NCI-H2029 (cell line): ENCODE measurements at regions not wholly inside any gene's neighbourhood (a gene's known extent, or its start where the extent isn't known, plus 50 kb on each side); places are given as distances from the start of the nearest gene placed in this dataset.
"Not testable (repeated sequence)": the region's sequence is repeated elsewhere in the genome, so short reads cannot be mapped to it uniquely, and the experiment has no call there.

Source experiments
- DNase-seq: peaks from one replicate; lab custom pipeline; 2025; lab: John Stamatoyannopoulos, UW

DNA sequence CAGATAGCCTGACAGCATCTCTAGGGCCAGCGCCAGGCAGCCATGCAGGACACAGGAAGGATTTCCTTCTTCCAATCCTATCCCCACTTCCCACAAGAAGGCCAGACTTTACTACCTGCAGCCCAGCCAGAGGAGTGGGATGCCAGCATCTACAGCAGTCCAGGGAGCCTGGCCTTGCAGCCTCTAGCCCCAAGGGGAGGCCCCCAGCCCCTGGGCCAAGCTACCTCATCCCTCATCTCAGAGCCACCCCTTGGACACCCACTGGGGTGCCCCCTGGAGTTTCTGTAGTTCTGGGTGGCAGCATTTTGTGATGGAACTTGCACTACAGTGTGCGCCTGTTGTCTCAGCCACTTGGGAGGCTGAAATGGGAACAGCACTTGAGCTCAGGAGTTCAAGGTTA lies 170.8 kb upstream of the PODXL start:
- DNase-seq, result no peak

DNA sequence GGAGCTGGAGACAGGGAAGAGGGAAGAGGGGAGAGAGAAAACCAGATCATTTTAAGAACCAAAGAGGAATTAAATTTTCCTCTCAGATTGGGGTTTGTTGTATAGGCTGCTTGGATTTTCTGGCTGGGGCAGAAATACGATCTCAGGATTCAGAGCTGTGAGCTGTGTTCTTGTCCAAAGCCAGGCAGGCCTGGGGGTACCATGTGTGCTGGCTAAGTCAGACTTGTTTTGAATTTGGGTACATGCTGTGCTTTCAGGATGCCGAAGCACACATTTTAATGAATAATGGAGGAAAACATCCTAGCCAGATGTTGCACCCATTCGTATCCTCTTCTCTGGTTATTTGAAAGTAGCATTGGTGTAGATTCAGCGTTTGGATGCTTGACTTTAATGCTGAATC lies 170.3 kb upstream of the PODXL start:
- DNase-seq, result no peak

DNA sequence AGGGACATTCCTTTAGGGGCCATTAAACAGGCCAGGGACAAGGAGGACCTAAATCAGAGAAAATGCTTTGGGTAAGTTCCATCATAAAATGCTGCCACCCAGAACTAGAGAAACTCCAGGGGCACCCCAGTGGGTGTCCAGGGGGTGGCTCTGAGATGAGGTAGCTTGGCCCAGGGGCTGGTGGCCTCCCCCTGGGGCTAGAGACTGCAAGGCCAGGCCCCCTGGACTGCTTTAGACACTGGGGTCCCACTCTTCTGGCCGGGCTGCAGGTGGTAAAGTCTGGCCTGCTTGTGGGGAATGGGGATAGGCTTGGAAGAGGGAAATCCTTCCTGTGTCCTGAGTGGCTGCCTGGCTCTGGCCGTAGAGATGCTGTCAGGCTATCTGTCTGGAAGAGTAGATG lies 169.6 kb upstream of the PODXL start:
- no peak for DNase-seq

- DNase-seq, result no peak
These were observed 168.4 kb upstream of the PODXL start for GRCh38 chr7:131724776-131725345.

DNA sequence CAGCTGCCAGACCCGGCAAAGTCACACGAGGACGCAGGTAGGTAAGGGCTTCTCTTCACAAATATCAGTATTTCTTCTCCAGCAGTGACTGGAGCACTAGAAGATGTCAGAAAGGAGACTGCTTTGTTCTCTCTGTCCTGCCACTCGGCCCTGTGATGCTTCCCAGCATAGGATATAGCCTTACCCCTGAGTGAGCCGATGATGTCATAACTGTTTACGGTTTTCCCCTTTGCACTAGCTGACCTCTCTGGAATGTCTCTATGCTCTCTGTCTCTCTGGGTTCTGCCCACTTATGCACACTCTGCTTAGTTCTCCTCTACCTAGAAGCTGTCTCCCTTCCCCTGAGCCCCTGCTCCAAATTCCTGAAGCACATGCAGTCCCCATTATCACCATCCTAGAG lies 167.5 kb upstream of the PODXL start:
- DNase-seq, result no peak

- no peak for DNase-seq
These were observed 165.9 kb upstream of the PODXL start for GRCh38 chr7:131722371-131722770.

GRCh38 chr7:131721660-131722059 lies 165.2 kb upstream of the PODXL start:
- no peak for DNase-seq

DNA sequence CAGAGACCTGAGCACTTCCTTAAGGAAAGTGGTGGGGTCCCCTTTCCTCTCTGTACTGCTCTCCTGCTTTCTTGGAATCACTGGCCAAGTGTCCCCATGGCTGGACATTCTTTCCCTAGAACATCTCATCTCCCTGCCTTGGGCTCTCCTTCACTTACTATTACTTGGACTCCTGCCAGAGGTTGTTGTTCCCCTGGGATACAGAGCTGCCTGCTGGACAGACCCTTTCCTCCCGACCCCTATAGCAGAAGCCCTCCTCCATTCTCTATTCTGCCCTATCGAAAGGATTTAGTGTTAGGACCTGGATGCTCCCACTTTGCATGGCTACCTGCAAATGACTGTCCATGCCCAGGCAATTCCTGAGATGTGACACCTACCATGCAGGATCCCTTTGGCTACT lies 164.3 kb upstream of the PODXL start:
- no peak for DNase-seq

DNA sequence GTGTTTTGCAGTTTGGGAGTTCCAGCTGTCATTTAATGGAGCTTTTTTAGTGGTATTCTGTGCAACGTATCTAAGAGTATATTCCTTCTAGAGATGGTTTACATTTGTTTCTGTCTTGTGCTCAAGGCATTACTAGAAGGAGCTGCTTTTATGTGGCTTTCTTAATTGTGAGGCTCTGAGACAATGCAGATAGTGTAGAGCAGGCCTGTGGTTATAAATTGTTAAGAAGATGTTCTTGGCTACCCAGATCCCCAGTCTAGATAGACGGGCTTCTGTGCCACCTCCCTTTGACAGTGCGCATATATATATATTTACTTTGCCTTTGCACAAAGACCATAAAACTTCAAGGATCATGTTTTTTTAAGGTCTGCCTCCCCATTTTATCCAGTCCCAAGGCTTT lies 160.8 kb upstream of the PODXL start:
- DNase-seq, result no peak

DNA sequence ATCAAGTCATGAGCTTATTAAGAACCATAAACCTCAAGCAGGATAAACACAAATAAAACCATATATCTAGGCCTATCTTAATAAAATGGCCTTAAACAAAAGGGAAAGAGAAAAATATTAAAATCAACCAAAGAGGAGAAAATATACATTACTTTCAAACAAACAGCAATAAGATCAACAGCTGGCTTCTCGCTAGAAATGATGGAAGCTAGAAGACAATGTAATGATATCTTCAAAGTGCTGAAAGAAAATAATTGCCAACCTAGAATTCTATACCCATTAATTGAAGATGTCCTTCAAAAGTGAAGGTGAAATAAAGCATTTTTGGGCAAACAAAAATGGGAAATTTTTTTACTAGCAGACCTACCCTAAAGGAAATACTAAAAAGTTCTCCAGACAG lies 142.9 kb upstream of the PODXL start:
- DNase-seq, result no peak

- DNase-seq, result peak; percentile 30
These were observed 135.9 kb upstream of the PODXL start for GRCh38 chr7:131692131-131692960.

GRCh38 chr7:131691454-131692130 lies 135.2 kb upstream of the PODXL start:
- no peak for DNase-seq

DNA sequence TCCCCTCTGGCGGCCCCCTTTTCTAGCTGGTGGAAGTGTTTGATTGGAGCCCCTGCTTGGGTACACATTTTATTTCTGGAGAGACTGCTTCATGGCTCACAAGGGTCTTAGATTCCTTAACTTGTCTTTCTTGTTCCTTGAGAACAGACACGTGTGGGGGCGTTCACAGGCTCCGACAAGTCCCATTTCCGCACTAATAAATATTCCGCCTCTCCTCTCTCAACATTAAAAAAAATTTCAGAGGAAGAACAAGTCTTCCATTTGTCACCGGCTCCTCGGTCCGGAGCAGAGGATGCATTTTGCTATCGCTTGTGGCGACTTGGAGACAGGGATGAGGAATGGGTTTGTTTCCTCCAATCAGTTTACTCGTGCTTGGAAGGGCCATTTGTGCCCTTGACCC lies 134.0 kb upstream of the PODXL start:
- no peak for DNase-seq

DNA sequence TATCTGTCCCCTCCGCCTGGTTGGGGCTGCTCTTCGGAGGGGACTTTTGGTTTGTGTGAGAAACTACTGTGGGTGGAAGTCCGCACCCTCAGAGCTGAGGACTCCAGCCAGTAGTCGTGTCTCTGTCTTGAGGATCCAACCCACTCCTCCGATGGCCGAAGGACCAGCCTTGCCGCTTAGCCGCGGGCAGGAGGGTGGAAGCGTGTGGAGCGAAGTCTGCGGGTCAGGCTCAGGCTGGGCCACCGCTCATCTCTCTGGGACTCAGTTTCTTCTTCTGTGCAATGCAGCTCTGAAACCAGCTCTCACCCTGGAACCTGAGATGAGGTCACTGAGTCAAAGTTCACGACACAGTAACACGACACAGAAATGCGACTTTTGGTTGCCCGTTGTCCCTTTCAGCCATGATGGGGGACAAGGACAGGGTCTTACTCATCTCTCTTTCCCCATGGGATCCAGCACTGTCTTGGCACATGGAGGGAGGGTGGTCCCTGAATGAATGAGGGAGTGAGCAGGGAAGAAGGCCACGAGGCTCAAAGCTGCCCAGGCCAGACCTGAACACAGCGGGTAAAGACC lies 133.3 kb upstream of the PODXL start:
- no peak for DNase-seq

DNA sequence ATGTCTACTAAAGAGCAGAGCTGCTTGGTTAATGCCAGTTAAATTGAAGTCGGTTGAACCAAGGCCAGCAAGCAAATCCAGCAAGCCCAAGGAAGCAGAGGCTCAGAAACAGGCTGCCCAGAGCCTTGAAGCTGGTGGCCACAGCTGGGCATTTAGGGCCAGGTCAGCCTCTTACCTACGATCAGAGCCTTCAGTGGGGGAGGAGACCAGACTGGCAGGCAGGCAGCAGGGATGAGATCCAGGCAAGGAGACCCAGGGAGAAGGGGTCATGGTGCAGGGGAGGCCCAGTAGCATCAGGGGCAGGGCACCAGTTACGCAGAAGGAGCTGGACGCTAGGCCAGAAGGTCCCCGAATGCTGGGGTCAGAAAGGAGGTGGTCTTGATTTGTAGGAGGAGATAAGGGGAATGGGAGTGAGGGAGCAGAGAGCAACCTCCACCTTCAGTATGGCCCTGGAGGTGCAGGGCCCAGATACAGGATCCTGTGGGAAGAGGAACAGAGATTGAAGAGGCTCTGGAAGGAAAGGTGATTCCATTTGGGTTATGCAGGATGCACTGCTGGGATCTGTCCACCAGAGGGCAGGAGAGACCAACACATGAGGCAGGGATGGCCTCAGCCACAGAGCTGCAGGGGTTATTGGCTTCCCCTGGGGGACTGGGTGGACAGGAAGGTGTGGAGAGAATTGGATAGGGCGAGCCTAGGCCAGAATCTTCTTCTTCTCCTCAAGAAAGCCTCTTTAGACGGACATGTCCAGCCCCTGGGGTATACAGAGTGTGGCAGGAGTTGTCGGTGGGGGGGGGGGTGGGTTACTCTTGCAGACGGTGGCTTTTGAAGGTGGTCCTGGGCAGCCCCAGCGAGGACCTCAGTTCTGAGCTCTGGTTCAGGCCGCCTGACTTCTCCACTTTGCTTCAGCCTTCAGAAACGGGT lies 132.6 kb upstream of the PODXL start:
- peak; percentile 30 for DNase-seq

- DNase-seq, result no peak
These were observed 130.9 kb upstream of the PODXL start for GRCh38 chr7:131687296-131687695.

DNA sequence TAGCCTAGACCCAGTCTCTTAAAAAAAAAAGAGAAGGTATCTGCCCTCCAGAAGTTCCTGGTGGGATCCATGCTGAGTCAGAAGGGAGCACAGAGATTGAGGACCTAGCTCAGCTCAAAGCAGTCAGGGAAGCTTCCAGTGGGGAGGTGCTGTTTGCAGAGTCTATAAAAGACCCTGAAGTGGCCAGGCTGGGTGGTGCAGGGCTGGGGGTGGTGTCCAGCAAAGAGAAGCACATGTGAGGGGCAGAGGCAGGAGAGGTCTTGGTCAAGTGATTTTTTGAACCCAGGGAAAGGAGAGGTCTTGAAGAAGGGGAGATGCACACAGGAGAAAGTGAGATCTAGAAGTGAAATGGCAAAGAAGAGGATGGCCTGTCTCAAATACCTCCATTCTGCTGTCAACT lies 130.4 kb upstream of the PODXL start:
- no peak for DNase-seq

- DNase-seq, result no peak
These were observed 127.2 kb upstream of the PODXL start for GRCh38 chr7:131683536-131684125.

- no peak for DNase-seq
These were observed 125.5 kb upstream of the PODXL start for GRCh38 chr7:131681961-131682360.

GRCh38 chr7:131679071-131679470 lies 122.6 kb upstream of the PODXL start:
- not testable (repeated sequence) for DNase-seq

DNA sequence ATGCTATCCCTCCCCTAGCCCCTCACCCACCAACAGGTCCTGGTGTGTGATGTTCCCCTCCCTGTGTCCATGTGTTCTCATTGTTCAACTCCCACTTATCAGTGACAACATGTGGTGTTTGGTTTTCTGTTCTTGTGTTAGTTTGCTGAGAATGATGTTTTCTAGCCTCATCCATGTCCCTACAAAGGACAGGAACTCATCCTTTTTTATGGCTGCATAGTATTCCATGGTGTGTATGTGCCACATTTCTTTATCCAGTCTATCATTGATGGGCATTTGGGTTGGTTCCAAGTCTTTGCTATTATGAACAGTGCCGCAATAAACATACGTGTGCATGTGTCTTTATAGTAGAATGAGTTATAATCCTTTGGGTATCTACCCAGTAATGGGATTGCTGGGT lies 120.4 kb upstream of the PODXL start:
- DNase-seq, result not testable (repeated sequence)
